Kidney glomerular epithelial cell (primary cell): ENCODE measurements at regions not wholly inside any gene's neighbourhood (a gene's known extent, or its start where the extent isn't known, plus 50 kb on each side); places are given as distances from the start of the nearest gene placed in this dataset.
A peak's percentile ranks its signal among the peaks of the same experiment; 100 is the strongest.

Source experiments
- DNase-seq: peaks from one replicate; lab custom pipeline; 2025; lab: John Stamatoyannopoulos, UW

DNA sequence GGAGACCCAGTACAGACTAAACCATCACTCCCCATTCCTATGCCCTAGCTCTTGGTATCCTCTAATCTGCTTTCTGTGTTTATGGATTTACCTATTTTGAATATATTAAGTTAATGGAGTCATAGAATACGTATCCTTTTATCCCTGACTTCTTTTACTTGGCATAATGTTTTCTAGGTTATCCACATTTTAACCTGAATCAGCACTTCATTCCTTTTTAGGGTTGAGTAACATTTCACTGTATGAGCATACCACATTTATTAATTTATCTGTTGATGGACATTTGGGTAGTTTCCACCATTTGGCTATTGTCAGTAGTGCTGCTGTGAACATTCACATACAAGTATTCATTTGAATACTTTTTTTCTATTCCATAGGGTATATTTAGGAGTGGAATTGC, 157.3 kb upstream of the CTNNA2 start:
- DNase-seq = no peak

DNA sequence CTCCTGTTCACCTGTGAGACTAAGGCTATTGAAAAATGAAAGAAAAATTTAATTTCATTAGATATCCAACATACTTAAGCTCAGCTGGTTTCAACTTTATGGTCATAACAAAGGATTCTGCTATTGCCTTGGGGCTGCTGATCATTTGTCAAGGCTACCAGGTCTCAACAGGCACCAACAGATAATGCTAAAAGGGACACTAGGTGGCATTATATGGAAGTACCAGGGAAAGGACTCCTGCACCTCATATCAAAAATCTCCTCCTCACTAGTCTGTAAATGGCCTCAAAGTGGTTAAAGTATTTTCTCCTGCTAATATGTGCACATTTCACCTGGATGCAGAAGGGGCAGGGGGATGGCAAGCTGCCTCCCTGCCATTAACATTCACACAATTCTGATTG, 167.9 kb upstream of the REG3A start:
- no peak for DNase-seq

DNA sequence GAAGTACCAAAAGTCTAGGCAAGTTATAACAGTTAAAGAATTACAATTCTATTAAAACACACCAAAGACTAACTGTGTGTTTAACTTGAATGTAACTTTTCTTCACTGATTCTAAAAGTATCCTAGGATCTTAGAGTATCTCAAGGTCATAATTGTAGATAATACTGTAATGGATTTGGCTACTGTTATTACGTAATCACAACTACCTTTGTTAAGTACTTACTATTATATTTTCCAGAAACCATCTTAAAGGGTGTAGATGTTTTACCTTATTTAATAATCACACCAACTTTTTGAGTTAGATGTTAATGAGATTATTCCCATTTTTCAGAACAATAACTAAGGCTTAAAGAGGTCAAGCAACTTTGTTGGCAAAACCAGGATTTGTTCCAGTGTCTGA, 161.3 kb upstream of the REG3A start:
- DNase-seq = no peak

DNA sequence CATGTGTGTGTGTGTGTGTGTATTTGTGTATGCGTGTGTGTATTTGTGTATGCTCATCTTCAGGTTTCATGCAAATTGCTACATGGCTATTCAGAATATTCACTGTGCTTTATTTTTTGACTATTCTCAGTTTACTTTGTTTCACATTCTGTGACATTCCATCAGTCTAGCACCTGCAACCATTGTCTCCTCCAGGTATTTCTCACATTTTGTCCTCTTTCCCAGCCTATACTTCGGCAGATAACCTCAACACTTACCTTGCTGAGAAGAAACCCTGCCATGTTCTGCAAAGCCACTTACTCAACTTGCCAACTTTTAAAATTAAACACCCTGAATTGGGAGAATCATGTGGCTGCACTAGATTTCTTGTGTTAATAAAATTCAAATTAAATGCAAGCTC, 135.4 kb upstream of the REG3A start:
- no peak for DNase-seq

DNA sequence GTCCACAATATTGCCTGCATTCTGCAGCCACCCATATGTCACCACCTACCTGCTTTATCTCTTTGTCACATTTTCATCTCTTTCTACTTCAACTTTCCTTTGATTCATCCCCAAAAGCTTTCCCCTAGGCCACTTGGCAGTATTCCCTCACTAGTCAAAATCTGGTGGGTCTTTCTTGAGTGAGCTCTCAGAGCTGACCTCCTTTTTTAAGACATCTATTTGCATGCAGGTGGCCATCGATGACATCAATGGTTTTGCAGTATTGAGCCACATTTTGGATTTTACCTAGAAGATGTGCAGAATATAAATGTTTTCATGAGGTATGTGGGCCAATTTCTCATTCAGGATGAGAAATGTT, 133.4 kb upstream of the REG3A start:
- DNase-seq = no peak

DNA sequence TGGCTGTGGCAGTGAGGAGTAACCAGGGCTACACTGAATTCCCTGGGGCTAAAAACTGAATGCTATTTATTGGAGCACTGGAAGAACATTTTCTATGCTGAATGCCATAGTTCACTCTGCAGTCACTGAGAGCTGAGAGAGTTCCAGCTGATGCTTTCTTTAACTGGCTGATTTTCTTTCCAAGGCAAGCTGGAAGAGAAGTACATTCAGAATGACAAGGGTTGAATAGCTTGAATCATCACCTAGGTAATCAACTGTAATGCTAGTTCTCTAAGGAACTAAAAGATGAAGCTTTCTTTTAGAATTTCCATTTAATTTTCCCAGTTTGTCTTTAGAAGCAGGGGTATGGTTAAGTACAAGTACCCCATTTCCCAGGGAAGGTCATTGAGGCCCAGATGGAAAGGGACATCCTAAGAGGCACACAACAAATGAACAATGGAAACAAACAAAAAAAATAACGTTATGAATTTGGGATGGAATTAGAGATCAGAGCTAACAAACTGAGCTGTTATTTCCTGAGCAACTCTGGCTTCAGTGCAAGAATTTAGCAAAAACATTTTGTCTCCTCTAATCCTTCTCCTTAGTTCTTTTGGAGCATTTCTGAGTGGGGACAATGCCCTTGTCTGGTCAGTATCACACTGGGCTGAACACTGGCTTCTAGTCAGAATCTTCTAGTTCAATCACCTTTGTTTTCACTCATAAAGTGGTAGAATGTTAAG, 132.8 kb upstream of the REG3A start:
- no peak for DNase-seq

DNA sequence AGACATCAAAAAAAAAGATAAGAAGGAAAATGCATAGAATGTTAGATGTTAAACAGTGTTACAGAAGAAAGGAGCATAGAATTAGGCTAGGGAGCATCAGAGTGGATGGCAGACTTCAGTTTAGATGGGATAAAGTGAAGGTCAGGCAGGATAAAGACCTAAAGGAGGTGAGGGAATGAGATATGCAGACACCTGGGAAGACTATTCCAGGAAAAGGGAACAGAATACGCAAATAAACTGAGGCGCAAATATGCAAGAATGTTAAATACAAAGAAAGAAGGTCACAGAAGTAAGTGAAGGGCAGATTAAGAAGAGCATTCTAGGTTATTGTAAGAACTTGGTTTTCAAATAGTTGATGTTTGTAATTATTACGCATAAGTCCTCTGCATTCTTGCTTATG, 116.3 kb upstream of the REG3A start:
- DNase-seq = no peak

DNA sequence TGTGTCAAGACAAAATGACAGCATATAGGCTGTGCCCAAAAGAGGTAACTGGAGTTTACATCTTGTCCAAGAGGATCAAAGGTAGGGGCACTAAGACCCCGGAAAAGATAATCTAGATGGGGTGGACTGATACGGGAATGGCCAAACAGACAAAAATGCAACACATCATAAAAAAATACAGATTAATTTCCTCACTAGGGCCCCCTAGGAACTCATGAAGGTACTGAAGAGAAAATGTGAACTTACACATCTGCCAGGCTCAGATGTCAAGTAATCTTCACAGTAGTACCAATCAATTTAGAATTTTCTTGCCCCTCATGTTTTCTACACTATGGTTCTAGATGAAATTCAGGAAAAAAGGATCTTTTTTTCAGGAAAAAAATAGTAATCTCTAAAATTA, 115.6 kb upstream of the REG3A start:
- DNase-seq = no peak

DNA sequence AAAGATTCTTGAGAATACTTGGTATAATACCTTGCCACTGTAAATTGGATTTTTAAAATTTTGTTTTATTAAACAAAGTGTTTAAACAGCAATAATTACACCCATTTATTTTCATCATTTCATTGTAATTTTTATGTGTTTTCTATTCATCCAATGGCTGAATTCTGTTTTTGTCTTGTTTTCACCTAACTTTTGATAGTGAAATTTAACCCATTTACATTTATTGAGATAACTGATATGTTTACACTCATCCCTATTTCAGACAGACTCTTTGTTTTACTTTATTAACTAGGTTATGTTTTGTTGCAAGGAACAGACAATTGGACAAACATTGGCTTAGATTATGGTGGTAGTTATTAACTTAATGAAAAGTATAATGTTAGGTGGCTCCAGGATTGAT, 113.1 kb upstream of the REG3A start:
- no peak for DNase-seq

DNA sequence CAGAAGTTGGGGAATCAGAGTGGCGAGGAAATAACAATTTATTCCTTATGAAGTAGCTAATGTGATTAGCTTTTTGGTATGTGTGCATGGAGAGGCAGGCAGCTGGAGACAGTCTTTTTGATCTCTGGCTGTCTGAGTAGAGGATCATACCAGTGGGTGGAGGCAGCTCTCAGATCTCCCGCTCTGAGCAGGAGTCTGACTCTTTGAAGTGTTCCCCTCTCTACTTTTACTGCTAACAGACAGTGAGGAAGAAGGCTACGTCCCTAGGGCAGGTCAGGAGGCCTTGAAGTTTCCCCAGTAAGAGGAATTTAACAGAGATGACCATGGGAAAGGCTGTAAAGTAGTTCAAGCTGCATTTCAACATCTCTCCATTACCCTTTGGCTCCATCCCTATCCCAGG, 111.9 kb upstream of the REG3A start:
- DNase-seq = no peak

DNA sequence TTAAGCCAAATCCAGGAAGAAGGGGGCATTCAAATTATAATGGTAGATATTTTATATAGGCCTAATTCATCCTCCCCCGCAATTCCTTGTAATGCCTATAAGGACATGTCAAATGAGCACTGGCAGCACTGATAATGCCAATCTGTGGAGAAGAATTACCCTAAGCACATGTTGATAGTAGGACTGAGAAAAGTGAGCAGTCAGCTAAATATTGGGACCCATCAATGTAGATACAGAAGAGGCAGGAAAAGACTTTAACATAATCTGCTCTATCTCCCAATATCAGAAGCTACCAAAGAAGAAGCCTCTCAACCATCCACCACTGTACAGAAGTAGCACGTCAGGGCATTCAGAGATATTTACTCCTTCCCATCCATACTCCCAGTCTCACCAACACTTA, 101.3 kb upstream of the REG3A start:
- DNase-seq = no peak

DNA sequence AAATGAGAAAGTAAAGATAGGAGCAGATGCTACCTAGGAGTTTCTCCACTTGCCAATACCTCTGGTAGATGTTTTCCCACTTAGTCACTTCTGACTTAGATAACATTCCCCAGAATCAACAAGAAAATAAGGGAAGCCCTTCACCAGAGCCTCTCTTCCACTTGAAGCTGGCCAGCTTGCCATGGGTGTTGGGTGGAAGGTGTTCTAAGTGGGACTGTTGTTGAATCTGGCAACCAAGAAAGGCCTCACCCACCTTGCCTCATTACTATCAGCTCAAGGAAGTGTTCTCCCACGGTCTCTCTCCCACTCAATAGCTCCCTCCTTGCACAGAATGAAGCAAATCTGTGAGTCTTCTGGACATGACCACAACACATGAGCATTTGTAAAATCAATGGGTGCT, 100.4 kb upstream of the REG3A start:
- DNase-seq = no peak

DNA sequence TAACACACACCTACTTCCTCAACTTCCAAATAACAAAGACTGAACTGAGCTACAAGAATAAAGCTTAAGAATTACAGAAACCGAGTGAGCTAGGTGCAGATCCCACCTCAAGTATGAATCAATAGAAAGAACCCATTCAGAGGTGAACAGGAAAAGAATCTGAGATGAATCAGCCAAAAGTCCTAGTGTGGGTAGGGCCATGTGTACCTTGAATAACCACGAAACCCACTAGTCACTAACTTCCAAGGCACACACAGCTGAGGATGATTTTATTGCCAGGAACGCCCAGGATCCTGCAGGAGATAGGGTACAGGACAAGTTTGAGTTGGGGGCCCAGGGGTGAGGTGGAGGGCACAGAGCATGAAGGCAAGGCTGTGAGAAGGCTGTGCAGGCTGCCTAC, 99.7 kb upstream of the REG3A start:
- no peak for DNase-seq

DNA sequence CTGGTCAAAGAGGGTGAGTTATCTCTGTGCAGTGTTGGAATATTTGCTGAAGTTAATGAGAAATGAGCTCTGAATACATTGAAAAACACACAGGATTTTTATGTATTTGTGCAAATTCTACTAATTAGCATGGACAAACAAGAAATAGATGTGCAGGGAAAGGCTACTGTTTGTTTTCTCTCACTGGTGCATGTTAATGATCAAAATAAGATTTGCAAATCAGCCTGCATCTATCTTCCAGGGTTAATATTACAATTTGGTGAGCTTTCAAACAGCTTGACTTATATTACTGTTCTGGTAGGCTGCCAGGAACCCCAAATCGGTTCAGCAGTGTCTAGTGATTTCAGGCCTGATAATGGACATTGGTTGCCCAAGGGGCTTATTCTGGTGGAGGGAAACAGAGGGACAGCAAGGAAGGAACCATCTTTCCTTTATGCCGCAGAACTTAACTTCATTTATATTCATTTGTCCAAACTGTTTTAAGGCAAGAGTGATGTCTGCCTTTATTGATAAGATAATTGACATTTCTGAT, 93.8 kb upstream of the REG3A start:
- no peak for DNase-seq

DNA sequence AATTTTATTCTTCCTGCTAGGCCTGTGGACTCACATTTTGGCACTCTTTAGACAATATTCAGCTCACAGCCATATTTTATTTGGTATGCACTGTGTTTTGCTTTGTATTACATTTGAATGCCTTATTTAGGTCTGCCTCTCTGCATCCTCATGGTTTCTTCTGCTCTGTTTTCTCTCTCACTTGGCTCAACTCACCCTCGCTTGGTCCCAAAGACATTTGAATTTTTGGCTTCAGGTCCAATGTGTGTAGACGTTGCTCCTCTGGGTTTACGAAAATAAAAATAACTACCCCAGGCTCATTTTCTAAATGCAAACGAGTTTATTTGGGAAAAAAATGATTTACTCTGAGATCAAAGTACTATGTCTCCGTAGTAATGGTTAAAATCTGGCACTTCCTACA, 91.1 kb upstream of the REG3A start:
- DNase-seq = no peak

DNA sequence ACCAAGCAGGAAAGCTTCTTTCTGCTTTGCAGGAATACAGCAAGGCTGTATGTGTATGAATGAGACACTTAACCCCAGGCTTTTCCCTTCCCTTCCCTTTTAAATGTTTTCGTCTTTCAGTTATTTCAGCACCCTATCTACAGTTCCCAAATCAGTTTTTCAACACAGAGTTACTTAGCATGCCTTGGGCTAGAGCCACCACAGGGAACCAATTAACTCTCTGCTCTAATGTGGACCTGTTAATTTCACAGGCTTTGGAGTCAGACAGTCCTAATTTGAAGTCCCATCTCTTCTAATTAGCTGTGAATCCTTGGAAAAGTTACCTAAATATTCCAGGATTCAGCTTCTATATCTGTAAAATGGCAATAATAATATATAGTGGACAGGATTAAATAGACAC, 89.2 kb upstream of the REG3A start:
- no peak for DNase-seq

DNA sequence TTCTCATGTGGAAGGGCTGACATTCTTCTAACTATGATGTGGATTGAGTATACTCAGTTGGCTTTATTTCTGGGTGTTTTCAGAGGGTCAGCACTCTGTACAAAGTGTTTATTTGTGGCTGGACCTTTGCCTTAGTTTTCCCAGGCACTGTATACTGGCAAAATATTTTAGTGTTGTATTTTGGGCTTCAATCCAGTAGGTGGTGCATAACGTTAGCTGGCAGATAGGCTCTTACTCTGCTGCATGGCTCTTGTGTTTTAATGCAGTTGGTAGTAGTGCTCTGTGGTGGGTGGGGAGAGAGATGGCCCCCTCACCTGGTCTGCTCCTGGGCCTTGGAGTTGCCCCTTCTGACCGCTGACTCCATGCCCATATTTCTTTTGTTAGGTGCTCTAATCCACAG, 75.6 kb upstream of the REG3A start:
- no peak for DNase-seq

DNA sequence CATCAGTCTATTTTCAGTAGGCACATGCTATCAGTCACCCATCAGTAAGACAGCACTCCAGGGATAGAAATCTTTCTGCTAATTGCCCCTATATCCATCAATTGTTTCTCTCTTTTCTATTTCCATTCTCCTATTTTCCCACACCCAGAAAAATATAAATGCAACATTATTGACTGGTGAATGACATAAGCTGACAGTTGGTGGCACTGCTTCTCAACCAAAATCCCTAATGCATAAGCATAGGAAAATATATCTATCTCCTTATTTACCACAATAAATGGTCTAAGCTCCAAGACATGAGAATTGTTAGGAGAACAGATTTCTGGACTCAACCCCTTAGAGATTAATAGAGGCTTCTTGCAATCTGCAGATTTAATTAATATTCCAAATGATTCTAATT, 64.0 kb upstream of the REG3A start:
- DNase-seq = no peak

DNA sequence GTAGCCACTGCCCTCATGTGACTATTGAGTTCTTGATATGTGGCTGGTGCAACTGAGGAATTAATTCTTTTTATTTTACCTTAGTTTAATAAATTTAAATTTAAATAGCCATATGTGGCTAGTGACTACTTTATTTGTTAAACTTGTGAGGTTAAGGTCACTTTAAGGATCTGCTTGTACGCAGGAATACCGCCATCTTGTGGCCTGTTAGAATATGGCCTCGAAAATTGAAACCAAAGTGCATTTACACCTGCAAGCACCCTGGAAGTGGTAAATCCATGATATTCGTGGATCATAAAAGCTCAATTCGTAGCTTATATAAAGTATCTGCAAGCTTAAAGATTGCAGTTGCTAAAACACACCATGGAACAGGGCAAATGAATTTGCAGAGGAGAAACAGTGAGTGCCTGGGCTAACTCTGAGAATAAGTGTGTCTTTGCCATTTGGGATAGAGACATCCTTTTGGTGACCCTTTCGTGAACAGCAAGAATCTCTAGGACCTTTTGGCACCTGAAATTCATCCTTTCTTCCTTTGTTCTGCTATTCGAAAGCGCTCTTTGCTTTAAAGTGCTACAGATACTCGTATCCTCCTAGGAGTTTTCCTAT, 59.9 kb upstream of the REG3A start:
- peak; percentile 33 for DNase-seq

DNA sequence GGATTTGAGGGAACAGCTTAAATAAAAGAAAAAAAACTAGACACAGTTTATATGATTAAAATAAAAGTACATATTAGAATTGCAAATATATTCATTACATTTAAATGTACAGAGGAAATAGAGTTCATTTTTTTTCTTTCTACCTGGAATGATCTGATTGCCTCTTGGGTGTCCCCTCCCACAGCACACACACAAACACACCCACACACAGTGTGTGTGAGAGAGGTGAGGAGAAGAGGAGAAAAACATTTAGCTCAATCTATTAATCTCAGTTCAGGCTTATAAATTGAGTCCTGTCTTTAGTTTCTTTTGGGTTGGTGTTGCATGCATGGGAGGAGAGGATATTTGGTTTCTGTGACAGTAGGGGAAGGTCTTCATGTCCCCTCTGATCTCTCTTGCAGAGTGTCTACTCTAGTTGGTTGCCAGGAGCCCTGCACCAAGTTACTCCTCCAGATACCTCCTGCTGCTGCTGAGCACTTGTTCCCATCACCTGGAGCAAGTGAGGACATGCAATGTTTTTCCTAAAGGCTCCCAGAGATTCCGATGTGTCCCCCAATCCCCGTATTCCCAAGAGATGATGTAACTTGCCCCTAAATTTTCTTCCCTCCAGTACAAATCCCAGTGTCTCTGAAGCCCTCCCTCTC, 50.8 kb upstream of the REG3A start:
- DNase-seq = no peak
